ENCODE measurements at regions not wholly inside any gene's neighbourhood (a gene's known extent, or its start where the extent isn't known, plus 50 kb on each side); places are given as distances from the start of the nearest gene placed in this dataset.

DNA sequence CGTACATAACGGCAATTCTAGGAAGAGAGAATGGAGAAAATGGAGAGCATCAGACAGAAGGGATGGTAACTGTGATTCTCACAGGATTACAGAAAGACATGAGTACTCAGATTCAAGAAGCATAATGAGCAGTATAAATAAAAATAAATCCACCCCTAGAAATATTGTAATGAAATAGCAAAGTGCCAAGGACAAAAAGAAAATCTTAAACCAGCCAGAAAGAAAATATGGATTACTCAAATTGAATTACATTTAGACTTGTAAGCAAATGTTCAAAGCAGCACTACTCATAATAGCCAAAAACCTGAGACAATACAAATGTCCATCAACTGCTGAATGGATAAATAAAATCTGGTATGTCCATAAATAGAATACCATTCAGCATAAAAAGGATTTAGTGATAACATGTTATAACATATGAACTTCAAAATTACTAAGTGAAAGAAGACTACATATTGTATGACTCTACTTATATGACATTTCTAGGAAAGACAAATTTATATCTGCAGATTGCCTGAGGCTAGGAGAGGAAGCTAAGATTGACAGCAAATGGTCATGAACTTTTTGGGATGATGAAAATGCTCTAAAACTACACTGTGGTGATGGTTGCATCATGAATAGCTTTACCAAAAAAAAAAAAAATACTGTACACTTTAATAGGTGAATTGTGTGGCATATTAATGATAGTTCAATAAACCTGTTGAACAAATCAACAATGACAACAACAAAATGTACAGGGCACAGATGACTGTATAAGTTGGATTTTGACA is 63.4 kb upstream of the SPTBN1 start:
- no peak for DNase-seq (ENCODE audit: low read depth)

DNA sequence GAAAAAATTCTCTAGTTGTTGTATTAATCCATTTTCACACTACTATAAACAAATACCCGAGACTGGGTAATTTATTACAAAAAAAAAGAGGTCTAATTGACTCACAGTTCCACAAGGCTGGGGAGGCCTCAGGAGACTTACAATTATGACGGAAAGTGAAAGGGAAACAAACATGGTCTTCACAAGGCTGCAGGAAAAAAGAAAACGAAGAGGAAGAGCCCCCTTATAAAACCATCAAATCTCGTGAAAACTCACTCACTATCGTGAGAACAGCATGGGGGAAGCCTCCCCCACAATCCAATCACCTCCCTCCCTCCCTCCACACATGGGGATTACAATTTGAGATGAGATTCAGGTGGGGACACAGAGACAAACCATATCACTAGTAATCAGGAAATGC is 61.7 kb upstream of the SPTBN1 start:
- DNase-seq (ENCODE audit: low read depth), result no peak

DNA sequence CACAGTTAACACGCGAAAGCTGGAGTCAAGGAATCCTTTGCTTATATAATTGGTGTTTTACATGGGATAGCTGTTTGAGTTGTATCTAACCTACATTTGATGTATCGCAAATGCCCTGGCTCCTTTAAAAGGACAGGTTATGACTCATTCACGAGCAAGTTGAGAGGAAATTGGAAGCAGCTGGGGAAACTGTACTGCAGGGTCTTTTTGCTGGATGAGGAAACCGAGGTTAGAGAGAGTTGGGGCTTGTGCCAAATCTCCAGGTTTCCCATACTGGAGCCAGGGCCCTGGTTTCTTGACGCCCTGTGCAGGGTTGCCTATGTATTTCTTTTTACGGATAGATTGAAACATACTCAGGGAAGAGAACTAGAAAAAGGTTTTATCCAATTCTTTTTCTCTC is 60.0 kb upstream of the SPTBN1 start:
- DNase-seq (ENCODE audit: low read depth), result peak; percentile 53

DNA sequence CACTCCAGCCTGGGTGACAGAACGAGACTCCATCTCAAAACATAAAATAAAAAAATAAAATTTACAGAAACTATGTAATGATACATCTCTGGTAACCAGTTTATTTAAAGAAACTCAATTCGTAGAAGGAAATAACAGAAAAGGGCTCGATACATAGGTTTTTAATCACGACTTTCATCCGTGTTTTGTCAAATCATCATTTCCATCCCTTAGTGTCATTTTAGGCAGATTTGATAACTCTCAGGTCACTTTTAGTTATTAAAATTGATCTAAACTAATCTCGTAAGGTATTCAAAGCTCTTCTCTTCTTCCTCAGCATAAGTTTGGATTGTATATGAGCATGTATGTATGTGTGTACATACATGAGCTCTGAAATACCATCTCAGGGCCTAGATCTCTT is 59.3 kb upstream of the SPTBN1 start:
- DNase-seq (ENCODE audit: low read depth), result no peak

DNA sequence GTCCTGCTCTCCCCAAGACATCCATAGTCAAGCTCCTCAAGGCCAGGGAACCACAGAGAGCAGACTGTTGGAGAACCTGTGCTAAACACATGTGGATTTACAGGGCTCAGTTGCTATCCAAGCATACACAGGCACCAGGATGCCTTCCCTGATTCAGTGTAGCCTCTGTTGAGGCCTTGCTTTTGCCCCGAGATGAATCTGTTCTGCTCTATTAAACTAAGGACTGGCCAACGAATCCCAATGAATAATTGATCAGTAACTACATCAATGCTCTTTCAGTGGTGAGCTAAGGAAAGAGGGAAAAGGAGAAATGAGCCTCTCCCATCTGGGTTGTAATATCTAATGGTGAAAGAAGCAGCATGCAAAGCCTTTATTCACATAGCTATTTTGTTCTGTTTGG is 58.7 kb upstream of the SPTBN1 start:
- DNase-seq (ENCODE audit: low read depth), result no peak

DNA sequence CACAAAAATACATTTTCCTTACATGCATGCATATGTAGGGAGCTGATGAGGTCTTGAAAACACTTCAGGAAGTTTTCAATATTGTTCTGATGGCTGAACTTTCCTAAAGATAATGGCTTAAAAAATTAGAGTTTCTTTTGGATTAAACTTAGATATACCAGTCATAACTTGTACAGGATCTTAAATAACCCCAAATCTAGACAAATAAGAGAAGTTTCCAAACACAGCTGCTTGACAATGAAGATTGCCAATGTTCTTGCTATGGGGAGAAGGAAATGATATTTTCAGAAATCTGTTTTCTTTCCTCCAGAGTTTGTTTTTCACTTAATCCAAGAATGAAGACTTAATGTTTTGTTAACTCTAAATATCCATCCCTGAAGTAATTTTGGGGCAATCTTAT is 54.6 kb upstream of the SPTBN1 start:
- no peak for DNase-seq (ENCODE audit: low read depth)

DNA sequence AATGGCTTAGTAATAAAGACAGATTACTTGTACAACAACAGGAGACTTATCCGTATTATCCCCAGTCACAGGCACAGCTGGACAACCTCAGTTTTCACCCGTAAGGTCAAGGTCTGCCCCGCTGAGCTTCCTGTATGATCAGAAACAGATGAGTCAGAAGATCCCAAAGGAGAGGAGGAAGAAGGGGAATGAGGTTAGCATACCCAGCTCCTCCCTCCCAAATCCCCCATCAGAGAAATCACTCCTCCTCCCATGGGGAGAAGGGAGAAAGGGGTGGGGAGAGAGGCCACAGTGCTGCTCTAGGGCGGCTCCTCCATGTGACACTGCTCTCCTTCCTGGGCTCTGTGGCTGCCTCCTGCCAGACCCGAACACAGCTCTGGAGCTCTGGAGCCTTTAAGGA is 53.8 kb upstream of the SPTBN1 start:
- DNase-seq (ENCODE audit: low read depth), result peak; percentile 40

DNA sequence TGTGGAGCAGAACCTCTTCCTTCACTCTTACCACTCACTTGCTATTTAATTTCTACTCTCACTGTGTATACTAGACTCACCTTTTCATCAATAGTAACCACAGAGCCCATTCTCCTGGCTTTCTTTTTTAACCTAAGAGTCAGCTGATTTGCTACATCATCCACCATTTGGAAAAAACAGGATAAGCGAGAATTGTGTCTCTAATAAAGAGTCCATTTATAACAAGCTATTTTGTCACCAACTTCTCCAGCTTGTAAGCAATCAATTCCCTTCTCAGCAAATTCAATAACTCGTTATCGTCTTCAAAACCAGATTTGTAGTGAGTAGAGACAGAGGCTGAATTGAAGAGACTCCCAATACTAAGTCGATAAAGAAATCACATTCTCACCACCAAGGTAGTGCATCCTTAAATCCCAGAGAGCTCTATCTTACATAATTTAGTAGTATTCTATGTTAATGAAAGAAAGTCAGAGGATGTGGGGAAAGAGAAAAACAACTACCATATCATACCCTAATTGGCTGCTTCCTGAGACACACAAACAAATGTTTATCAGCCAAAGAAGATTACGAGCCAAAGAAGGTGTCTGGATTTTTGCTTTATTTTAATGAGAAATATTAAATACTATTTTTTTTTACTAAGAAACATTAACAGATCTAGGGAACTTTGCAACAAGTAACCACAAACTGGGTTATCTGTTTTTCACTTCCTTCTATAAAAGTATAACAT is 52.5 kb upstream of the SPTBN1 start:
- DNase-seq (ENCODE audit: low read depth), result no peak

DNA sequence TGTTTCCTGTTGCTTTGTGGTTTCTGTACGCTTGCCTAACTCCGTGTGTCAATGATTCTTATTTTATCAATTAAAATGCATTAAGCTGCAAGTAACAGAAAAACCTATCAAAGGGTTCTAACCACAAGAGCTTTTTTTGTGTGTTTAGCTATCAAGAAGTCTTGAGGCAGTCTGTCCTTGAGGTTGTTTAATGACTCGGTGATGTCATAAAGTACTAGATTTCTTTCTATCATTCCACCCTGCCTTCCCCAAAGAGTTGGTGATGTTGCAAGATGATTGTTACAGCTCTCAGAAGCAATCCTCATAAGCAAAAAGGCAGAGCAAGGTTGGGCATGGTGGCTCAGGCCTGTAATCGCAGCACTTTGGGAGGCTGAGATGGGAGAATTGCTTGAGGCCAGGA is 51.9 kb upstream of the SPTBN1 start:
- no peak for DNase-seq (ENCODE audit: low read depth)

DNA sequence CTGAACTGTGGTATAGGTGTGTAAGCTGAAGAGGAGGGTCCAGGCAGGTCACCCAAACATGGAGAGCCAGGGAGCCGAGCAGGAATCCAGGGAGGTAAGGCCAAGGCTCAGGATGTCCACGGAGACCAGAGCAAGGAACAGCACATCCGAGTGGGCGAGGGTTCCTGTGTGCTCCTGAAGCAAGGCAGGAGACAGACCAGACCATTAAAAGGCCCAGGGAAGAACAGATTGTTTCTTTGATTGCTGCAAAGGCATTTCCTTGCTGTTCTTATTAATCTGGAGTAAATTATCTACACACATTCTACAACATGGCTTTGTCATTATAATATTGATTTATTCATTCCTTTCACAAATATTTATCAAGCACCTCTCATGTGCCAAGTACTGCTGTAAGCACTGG is 50.1 kb upstream of the SPTBN1 start:
- no peak for DNase-seq (ENCODE audit: low read depth)
